OCI-LY3 (cell line): ENCODE measurements at regions not wholly inside any gene's neighbourhood (a gene's known extent, or its start where the extent isn't known, plus 50 kb on each side); places are given as distances from the start of the nearest gene placed in this dataset.

Experiments used
- EZH2phosphoT487 ChIP-seq: fragments of 200-600 bp; shearing (Covaris generic); IDR thresholded peaks from 2 replicates; pipeline ENCODE4 v1.6.1; 2018; ENCODE audit warnings: antibody characterized with exemption, mixed run types, low read depth
- TF ChIP-seq, protein P1 (sequence below): fragments of 200-600, 300-600 bp; sonication (generic); IDR thresholded peaks from 2 replicates; pipeline ENCODE4 v1.5.1; 2014; ENCODE audit warnings: antibody characterized with exemption, low read length, low read depth

- no peak for TF ChIP-seq EZH2phosphoT487
- TF ChIP-seq, protein P1, sequence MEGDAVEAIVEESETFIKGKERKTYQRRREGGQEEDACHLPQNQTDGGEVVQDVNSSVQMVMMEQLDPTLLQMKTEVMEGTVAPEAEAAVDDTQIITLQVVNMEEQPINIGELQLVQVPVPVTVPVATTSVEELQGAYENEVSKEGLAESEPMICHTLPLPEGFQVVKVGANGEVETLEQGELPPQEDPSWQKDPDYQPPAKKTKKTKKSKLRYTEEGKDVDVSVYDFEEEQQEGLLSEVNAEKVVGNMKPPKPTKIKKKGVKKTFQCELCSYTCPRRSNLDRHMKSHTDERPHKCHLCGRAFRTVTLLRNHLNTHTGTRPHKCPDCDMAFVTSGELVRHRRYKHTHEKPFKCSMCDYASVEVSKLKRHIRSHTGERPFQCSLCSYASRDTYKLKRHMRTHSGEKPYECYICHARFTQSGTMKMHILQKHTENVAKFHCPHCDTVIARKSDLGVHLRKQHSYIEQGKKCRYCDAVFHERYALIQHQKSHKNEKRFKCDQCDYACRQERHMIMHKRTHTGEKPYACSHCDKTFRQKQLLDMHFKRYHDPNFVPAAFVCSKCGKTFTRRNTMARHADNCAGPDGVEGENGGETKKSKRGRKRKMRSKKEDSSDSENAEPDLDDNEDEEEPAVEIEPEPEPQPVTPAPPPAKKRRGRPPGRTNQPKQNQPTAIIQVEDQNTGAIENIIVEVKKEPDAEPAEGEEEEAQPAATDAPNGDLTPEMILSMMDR = no peak
These were observed 168.3 kb downstream of the PAH start for GRCh38 chr12:102748704-102749103.
